HepG2 (cell line): ENCODE measurements at regions not wholly inside any gene's neighbourhood (a gene's known extent, or its start where the extent isn't known, plus 50 kb on each side); places are given as distances from the start of the nearest gene placed in this dataset.
A peak's percentile ranks its signal among the peaks of the same experiment; 100 is the strongest.

Source experiments
- ATF7 ChIP-seq, 2 experiments: fragments of 450-650 bp in 1 of 2; sonication (generic) in 1 of 2; formaldehyde crosslinking in 1 of 2; IDR thresholded peaks; 2 replicates each; pipeline versions ENCODE4 v1.4.0 to v1.6.1; 2016 to 2020; ENCODE audit warnings: antibody characterized with exemption in 1 of 2, mild to moderate bottlenecking in 1 of 2, missing genetic modification reagents in 1 of 2
- CHCHD3 ChIP-seq: sonication (generic); formaldehyde crosslinking; IDR thresholded peaks from 2 replicates; pipeline ENCODE4 v1.8.0; 2022; ENCODE audit warnings: mild to moderate bottlenecking, missing genetic modification reagents, moderate library complexity
- DNMT3B ChIP-seq: conservative IDR thresholded peaks from 2 replicates; pipeline ENCODE4 v1.6.1; 2016; ENCODE audit warnings: missing biosample characterization, control low read depth
- HNRNPK ChIP-seq: fragments of 200-400 bp; formaldehyde crosslinking; IDR thresholded peaks from 2 replicates; pipeline ENCODE4 v1.6.1; 2018; ENCODE audit warnings: low read length, low read depth, moderate library complexity, mild to moderate bottlenecking; ENCODE audit not compliant: poor library complexity, severe bottlenecking
- KDM4B ChIP-seq: sonication (generic); formaldehyde crosslinking; IDR thresholded peaks from 2 replicates; pipeline ENCODE4 v1.4.0; 2020; ENCODE audit warnings: missing genetic modification reagents
- KDM5B ChIP-seq: sonication (generic); formaldehyde crosslinking; IDR thresholded peaks from 2 replicates; pipeline ENCODE4 v1.4.0; 2020; ENCODE audit warnings: missing genetic modification reagents, mild to moderate bottlenecking, borderline replicate concordance
- KDM6A ChIP-seq: IDR thresholded peaks from 2 replicates; pipeline ENCODE4 v1.6.1; 2016; ENCODE audit warnings: low read depth
- MLLT10 ChIP-seq: sonication (generic); formaldehyde crosslinking; IDR thresholded peaks from 2 replicates; pipeline ENCODE4 v1.4.0; 2020; ENCODE audit warnings: missing genetic modification reagents
- PCBP1 ChIP-seq: fragments of 200-400 bp; formaldehyde crosslinking; IDR thresholded peaks from 2 replicates; pipeline ENCODE4 v1.6.1; 2017; ENCODE audit warnings: mild to moderate bottlenecking, low read depth, low read length, borderline replicate concordance
- STAG1 ChIP-seq: sonication (generic); formaldehyde crosslinking; IDR thresholded peaks from 2 replicates; pipeline ENCODE4 v1.4.0; 2020; ENCODE audit warnings: missing genetic modification reagents
- ZBTB3 ChIP-seq: sonication (generic); formaldehyde crosslinking; IDR thresholded peaks from 2 replicates; pipeline ENCODE4 v1.4.0; 2020; ENCODE audit warnings: low read depth, mild to moderate bottlenecking, moderate library complexity, missing genetic modification reagents, borderline replicate concordance
- ZFAT ChIP-seq: sonication (generic); formaldehyde crosslinking; conservative IDR thresholded peaks from 2 replicates; pipeline ENCODE4 v1.8.1; 2023; ENCODE audit warnings: missing genetic modification reagents, inconsistent platforms
- ZNF468 ChIP-seq: sonication (generic); formaldehyde crosslinking; IDR thresholded peaks from 2 replicates; pipeline ENCODE4 v1.8.0; 2022; ENCODE audit warnings: mild to moderate bottlenecking, moderate library complexity, missing genetic modification reagents
- ZNF558 ChIP-seq: sonication (generic); formaldehyde crosslinking; IDR thresholded peaks from 2 replicates; pipeline ENCODE4 v1.9.0; 2022; ENCODE audit warnings: mild to moderate bottlenecking, missing genetic modification reagents, borderline replicate concordance
- TF ChIP-seq, protein P1 (sequence below): sonication (generic); formaldehyde crosslinking; IDR thresholded peaks from 2 replicates; pipeline ENCODE4 v1.5.0; 2020; ENCODE audit warnings: mild to moderate bottlenecking, missing genetic modification reagents, moderate library complexity

DNA sequence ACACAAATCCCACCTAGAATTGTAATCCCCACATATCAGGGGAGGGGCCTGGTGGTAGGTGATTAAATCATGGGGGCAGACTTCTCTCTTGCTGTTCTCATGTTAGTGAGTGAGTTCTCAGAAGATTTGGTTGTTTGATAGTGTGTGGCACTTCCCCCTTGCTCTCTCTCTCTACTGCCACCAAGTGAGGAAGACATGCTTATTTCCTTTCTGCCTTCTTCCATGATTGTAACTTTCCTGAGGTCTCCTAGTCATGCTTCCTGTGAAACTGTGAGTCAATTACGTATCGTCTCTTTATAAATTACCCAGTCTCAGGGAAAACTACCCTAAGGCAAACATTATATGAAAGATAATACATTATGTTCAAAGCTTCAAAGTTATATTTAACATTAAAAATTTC, 1297.5 kb upstream of the CITED2 start (continued):
- TF ChIP-seq, protein P1, sequence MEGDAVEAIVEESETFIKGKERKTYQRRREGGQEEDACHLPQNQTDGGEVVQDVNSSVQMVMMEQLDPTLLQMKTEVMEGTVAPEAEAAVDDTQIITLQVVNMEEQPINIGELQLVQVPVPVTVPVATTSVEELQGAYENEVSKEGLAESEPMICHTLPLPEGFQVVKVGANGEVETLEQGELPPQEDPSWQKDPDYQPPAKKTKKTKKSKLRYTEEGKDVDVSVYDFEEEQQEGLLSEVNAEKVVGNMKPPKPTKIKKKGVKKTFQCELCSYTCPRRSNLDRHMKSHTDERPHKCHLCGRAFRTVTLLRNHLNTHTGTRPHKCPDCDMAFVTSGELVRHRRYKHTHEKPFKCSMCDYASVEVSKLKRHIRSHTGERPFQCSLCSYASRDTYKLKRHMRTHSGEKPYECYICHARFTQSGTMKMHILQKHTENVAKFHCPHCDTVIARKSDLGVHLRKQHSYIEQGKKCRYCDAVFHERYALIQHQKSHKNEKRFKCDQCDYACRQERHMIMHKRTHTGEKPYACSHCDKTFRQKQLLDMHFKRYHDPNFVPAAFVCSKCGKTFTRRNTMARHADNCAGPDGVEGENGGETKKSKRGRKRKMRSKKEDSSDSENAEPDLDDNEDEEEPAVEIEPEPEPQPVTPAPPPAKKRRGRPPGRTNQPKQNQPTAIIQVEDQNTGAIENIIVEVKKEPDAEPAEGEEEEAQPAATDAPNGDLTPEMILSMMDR (CRISPR knock-in tag) = peak; percentile 13; the same call in 1 of the 2 replicates
- TF ChIP-seq ZNF558 (CRISPR knock-in tag) = no peak
- no peak for TF ChIP-seq MLLT10 (CRISPR knock-in tag)
- no peak for TF ChIP-seq DNMT3B (CRISPR knock-in tag)
- no peak for TF ChIP-seq HNRNPK
- no peak for TF ChIP-seq PCBP1
- TF ChIP-seq KDM4B (CRISPR knock-in tag) = no peak
- no peak for TF ChIP-seq ZFAT
- no peak for TF ChIP-seq KDM5B (CRISPR knock-in tag)
- TF ChIP-seq ZBTB3 = no peak
- TF ChIP-seq ZNF468 = no peak
- TF ChIP-seq KDM6A (CRISPR knock-in tag) = no peak
- TF ChIP-seq CHCHD3 (CRISPR knock-in tag) = no peak
- 0 out of 2 replicates have a peak, but pooled peaks have one; percentile 6 for TF ChIP-seq STAG1 (CRISPR knock-in tag)
- no peak for TF ChIP-seq ATF7 (IDR thresholded peaks at IDR 0.05)
- no peak for TF ChIP-seq ATF7 (CRISPR knock-in tag; IDR thresholded peaks at IDR 0.05)
- TF ChIP-seq, all 625 proteins: peak for 2
